GM23248 (cell line): ENCODE measurements at regions not wholly inside any gene's neighbourhood (a gene's known extent, or its start where the extent isn't known, plus 50 kb on each side); places are given as distances from the start of the nearest gene placed in this dataset.

Experiments
- EZH2 ChIP-seq: fragments of 200-600 bp; sonication (generic); IDR thresholded peaks from 2 replicates; pipeline ENCODE4 v1.6.1; 2018; ENCODE audit warnings: antibody characterized with exemption, mild to moderate bottlenecking; ENCODE audit not compliant: insufficient read depth, poor library complexity, severe bottlenecking
- EZH2phosphoT487 ChIP-seq: fragments of 200-600 bp; sonication (generic); IDR thresholded peaks from 2 replicates; pipeline ENCODE4 v1.6.1; 2018; ENCODE audit warnings: antibody characterized with exemption, moderate library complexity, mild to moderate bottlenecking, low read depth; ENCODE audit not compliant: insufficient read depth

DNA sequence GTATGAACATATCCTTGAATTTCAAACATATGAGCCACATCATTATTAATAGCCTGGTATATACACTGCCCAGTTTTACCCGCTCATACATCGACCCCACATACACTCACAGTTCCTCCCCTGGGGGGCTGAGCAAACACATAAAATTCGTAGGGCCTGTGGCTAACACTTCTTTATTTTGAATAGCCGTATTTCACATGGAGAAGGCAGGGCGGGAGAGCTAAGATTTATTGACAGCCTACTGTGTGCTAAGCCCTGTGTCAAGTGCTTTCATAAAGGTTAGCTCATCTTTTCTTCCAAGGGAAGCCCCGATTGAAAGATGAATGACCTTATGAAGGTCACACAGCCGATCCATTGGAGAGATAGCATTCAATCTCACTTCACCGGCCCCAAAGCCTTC, 134.4 kb downstream of the ENC1 start:
- TF ChIP-seq EZH2 (no peak), EZH2phosphoT487 (no peak)
